PFSK-1 (cell line): ENCODE measurements at regions not wholly inside any gene's neighbourhood (a gene's known extent, or its start where the extent isn't known, plus 50 kb on each side); places are given as distances from the start of the nearest gene placed in this dataset.

Source experiments
- FOXP2 ChIP-seq: optimal IDR thresholded peaks from 2 replicates; pipeline ENCODE3; 2011; ENCODE audit warnings: borderline replicate concordance, control low read depth, inconsistent platforms; ENCODE audit not compliant: insufficient read depth; ENCODE audit errors: extremely low read length, extremely low read depth
- POLR2AphosphoS5 ChIP-seq: IDR thresholded peaks from 2 replicates; pipeline ENCODE4 v1.6.1; 2012; ENCODE audit warnings: low read depth, mild to moderate bottlenecking, control low read depth, low read length, moderate library complexity
- SIN3A ChIP-seq: IDR thresholded peaks from 2 replicates; pipeline ENCODE4 v1.6.1; 2012; ENCODE audit warnings: mild to moderate bottlenecking, low read length, moderate library complexity, borderline replicate concordance; ENCODE audit not compliant: insufficient read depth
- TAF1 ChIP-seq: IDR thresholded peaks from 2 replicates; pipeline ENCODE4 v1.6.1; 2012; ENCODE audit warnings: low read length, control low read depth, borderline replicate concordance; ENCODE audit not compliant: insufficient read depth
- TF ChIP-seq, protein P1 (sequence below), 2 experiments: IDR thresholded peaks; 2 replicates each; pipeline versions ENCODE4 v1.6.1 to v1.8.0; 2011 to 2012; ENCODE audit warnings: low read depth in 2 of 2, low read length in 2 of 2, control low read depth in 1 of 2, inconsistent platforms in 1 of 2, mild to moderate bottlenecking in 1 of 2, moderate library complexity in 1 of 2; ENCODE audit not compliant: insufficient read depth in 1 of 2

- TF ChIP-seq POLR2AphosphoS5, result no peak
- TF ChIP-seq, protein P1, sequence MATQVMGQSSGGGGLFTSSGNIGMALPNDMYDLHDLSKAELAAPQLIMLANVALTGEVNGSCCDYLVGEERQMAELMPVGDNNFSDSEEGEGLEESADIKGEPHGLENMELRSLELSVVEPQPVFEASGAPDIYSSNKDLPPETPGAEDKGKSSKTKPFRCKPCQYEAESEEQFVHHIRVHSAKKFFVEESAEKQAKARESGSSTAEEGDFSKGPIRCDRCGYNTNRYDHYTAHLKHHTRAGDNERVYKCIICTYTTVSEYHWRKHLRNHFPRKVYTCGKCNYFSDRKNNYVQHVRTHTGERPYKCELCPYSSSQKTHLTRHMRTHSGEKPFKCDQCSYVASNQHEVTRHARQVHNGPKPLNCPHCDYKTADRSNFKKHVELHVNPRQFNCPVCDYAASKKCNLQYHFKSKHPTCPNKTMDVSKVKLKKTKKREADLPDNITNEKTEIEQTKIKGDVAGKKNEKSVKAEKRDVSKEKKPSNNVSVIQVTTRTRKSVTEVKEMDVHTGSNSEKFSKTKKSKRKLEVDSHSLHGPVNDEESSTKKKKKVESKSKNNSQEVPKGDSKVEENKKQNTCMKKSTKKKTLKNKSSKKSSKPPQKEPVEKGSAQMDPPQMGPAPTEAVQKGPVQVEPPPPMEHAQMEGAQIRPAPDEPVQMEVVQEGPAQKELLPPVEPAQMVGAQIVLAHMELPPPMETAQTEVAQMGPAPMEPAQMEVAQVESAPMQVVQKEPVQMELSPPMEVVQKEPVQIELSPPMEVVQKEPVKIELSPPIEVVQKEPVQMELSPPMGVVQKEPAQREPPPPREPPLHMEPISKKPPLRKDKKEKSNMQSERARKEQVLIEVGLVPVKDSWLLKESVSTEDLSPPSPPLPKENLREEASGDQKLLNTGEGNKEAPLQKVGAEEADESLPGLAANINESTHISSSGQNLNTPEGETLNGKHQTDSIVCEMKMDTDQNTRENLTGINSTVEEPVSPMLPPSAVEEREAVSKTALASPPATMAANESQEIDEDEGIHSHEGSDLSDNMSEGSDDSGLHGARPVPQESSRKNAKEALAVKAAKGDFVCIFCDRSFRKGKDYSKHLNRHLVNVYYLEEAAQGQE (IDR thresholded peaks at IDR 0.05; ENCODE audit: insufficient read depth in 1 of 2, low read depth in 2 of 2, low read length in 2 of 2), result no peak
- no peak for TF ChIP-seq TAF1
- TF ChIP-seq SIN3A, result no peak
- TF ChIP-seq FOXP2, result no peak
Observed at GRCh38 chr6:134665029-134665723, 284.7 kb downstream of the ALDH8A1 start.

DNA sequence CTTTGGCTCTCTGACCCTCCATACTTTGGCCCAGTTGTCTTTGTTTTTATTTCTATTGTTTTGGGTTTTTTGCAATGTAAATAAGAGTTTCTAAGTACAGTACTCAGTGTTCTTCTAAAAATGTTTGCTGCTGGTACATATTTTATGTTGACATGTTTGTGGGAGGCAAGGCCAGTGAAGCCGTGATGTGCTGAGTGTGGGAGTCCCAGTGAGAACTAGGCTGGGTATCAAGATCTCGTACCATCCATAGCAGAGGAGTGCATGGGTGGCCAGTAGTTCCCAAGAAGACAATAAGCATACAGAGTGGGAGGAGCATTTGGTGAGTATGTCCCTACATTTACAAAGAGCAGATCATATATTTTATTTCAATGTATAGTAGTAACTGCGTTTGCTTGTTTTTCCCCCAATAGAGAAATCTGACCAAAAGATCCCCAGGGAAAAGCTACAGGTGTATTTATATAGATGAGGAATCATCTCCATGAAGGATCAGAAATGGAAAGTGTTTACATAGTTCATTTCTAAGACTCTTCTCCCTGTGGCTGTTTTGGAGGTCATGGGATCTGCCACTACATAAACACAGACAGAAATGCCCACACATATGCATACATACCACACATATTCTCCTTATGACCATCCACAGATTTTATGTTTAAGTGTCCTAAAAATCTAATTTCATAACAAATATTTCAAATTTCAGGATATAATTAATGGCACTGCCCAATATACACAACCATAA lies 285.9 kb downstream of the ALDH8A1 start:
- no peak for TF ChIP-seq SIN3A
- no peak for TF ChIP-seq FOXP2
- TF ChIP-seq, protein P1 (IDR thresholded peaks at IDR 0.05; ENCODE audit: insufficient read depth in 1 of 2, low read depth in 2 of 2, low read length in 2 of 2), result no peak
- TF ChIP-seq POLR2AphosphoS5, result no peak
- TF ChIP-seq TAF1, result no peak

DNA sequence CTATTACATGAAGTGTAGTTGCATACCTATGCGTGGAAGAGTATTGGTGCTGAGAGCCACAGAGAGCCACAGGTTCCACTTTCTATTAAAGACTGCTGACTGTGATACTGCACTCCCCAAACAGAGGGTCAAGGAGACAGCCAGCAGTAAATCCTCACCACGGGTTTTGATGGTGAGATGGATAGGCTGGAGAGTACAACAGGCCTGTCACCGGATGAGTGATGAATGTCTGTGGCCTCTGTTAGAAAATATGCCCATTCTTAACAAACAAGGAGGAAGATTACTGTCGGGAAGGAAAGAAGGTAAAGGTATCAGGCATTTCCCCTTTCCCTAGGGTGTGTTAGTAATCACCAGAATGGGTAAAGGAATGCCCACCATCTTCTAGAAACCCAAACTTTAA lies 286.5 kb downstream of the ALDH8A1 start:
- TF ChIP-seq, protein P1 (IDR thresholded peaks at IDR 0.05; ENCODE audit: insufficient read depth in 1 of 2, low read depth in 2 of 2, low read length in 2 of 2), result no peak
- TF ChIP-seq FOXP2 (no peak), TAF1 (no peak), POLR2AphosphoS5 (no peak), SIN3A (no peak)

DNA sequence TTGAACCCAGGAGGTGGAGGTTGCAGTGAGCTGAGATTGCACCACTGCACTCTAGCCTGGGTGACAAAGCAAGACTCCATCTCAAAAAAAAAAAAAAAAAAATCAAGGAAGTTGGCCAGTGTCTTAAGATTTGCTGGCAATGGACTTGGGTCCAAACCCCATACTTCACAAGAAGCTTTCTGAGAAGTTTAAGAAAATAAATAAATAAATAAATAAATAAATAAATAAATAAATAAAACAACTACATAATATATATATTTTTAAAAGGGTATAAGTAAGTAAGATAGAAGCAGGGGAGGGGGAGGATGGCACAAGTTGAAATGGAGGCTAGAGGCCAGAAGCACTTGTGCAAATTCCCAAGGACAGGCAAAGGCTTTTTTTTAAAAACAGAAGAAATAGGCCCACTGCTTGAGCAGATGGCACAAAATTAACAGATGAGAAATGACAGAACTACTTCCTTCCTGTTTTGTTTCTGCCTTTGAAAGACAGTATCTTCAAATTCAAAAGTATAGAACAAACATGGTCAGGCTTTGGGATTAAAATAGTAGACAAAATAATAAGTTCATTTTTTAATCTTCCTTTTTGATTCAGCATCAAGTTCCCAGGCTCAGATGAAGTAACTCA lies 287.7 kb downstream of the ALDH8A1 start:
- TF ChIP-seq TAF1, result no peak
- TF ChIP-seq, protein P1 (IDR thresholded peaks at IDR 0.05; ENCODE audit: insufficient read depth in 1 of 2, low read depth in 2 of 2, low read length in 2 of 2), result no peak
- no peak for TF ChIP-seq POLR2AphosphoS5
- TF ChIP-seq SIN3A, result no peak
- no peak for TF ChIP-seq FOXP2
